ENCODE measurements at regions not wholly inside any gene's neighbourhood (a gene's known extent, or its start where the extent isn't known, plus 50 kb on each side); places are given as distances from the start of the nearest gene placed in this dataset.

DNA sequence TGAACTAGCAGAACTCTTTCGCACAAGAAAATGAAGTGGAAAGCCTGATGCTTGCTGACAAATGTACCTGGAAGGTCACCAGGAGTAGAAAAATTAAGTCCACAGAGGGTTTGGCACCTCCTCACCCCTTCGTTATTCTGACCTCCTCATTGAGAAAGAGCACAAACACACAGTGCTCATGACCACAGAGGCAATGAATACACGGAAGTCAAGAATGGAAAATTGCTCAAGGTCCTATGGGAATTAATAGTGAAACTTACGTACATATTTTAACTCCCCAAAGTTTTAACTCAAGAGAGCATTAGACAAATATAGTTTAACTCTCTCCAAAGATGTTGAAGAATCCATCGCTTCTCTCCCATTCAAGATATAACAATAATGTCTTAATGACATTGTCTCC is 83.6 kb upstream of the CAMK2D start:
- Histone ChIP-seq H3F3A (ENCODE audit: low read depth) (no peaks in the 10 kb centered on the region), H4K20me1 (ENCODE audit: insufficient read depth, low read length, poor library complexity, severe bottlenecking) (no peaks in the 10 kb centered on the region), H3K4me2 (ENCODE audit: low read depth, low read length, poor library complexity, severe bottlenecking) (no peak overlapping the region), H3K79me2 (ENCODE audit: insufficient read depth, low read length) (no peaks in the 10 kb centered on the region), H2AFZ (ENCODE audit: low read length) (no peak overlapping the region), H3K4me1 (ENCODE audit: insufficient read depth, low read length, poor library complexity, severe bottlenecking) (no peaks in the 10 kb centered on the region), H3K9me3 (ENCODE audit: insufficient read depth, low read depth, low read length) (no peaks in the 10 kb centered on the region), H3K36me3 (ENCODE audit: insufficient read depth, low read length) (no peaks in the 10 kb centered on the region), H3K27me3 (ENCODE audit: insufficient read depth, low read length, poor library complexity, severe bottlenecking) (no peaks in the 10 kb centered on the region), H3K4me3 (ENCODE audit: low read length, poor library complexity, severe bottlenecking) (no peak overlapping the region), H3K9me2 (replicated peaks; ENCODE audit: low read depth, low read length) (no peaks in the 10 kb centered on the region), H3K9ac (ENCODE audit: low read depth, low read length, poor library complexity, severe bottlenecking) (no peak overlapping the region)
- TF ChIP-seq, protein P1, sequence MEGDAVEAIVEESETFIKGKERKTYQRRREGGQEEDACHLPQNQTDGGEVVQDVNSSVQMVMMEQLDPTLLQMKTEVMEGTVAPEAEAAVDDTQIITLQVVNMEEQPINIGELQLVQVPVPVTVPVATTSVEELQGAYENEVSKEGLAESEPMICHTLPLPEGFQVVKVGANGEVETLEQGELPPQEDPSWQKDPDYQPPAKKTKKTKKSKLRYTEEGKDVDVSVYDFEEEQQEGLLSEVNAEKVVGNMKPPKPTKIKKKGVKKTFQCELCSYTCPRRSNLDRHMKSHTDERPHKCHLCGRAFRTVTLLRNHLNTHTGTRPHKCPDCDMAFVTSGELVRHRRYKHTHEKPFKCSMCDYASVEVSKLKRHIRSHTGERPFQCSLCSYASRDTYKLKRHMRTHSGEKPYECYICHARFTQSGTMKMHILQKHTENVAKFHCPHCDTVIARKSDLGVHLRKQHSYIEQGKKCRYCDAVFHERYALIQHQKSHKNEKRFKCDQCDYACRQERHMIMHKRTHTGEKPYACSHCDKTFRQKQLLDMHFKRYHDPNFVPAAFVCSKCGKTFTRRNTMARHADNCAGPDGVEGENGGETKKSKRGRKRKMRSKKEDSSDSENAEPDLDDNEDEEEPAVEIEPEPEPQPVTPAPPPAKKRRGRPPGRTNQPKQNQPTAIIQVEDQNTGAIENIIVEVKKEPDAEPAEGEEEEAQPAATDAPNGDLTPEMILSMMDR (conservative IDR thresholded peaks at IDR 0.05; ENCODE audit: low read length), result no peak
- no peak for TF ChIP-seq EZH2phosphoT487 (IDR thresholded peaks at IDR 0.05; ENCODE audit: borderline replicate concordance)

DNA sequence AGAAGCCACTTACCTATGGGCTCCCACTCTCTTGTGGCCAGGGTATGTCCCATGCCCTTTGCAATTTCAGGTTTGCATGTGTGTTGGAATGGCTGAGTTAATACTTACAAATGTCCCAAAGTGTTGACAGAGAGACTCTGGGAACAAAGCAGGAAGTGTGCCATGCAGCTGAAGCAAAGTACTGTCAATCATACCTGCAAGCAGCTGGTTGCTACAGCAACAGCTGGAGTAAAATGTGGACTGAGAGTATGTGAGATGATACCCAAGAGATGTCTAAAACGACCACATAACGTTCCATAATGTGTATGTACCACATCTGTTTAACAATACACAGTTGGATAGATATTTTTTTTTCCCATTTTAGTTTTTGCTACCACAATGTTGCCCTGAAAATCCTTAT is 82.8 kb upstream of the CAMK2D start:
- H3K9ac ChIP-seq (ENCODE audit: low read depth, low read length, poor library complexity, severe bottlenecking), result no peak overlapping the region
- no peak overlapping the region for H2AFZ ChIP-seq (ENCODE audit: low read length)
- H3K4me2 ChIP-seq (ENCODE audit: low read depth, low read length, poor library complexity, severe bottlenecking), result no peak overlapping the region
- H3K36me3 ChIP-seq (ENCODE audit: insufficient read depth, low read length), result no peaks in the 10 kb centered on the region
- no peaks in the 10 kb centered on the region for H3K9me3 ChIP-seq (ENCODE audit: insufficient read depth, low read depth, low read length)
- no peaks in the 10 kb centered on the region for H3K9me2 ChIP-seq (replicated peaks; ENCODE audit: low read depth, low read length)
- H3K79me2 ChIP-seq (ENCODE audit: insufficient read depth, low read length), result no peaks in the 10 kb centered on the region
- no peaks in the 10 kb centered on the region for H3F3A ChIP-seq (ENCODE audit: low read depth)
- no peaks in the 10 kb centered on the region for H4K20me1 ChIP-seq (ENCODE audit: insufficient read depth, low read length, poor library complexity, severe bottlenecking)
- TF ChIP-seq, protein P1 (conservative IDR thresholded peaks at IDR 0.05; ENCODE audit: low read length), result no peak
- no peak for TF ChIP-seq EZH2phosphoT487 (IDR thresholded peaks at IDR 0.05; ENCODE audit: borderline replicate concordance)
- H3K27me3 ChIP-seq (ENCODE audit: insufficient read depth, low read length, poor library complexity, severe bottlenecking), result no peaks in the 10 kb centered on the region
- no peaks in the 10 kb centered on the region for H3K4me1 ChIP-seq (ENCODE audit: insufficient read depth, low read length, poor library complexity, severe bottlenecking)
- no peak overlapping the region for H3K4me3 ChIP-seq (ENCODE audit: low read length, poor library complexity, severe bottlenecking)

DNA sequence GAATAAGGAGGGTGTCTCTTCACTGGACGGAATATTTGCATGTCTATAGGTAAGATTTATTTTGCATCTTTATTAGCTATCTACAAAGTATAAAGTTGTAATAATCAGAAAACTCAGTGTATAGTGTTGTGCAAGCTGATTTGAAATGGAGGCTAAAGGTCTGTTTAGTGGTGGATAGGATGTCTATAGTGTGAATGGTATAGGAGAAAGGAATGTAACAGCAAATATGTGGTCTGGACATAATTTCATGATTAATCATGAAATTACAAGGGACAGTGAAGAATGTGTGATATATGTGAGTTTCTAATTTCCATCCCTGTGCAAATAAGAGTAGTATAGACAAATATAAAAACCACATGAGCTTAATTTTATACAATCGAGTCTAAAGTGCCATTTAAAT is 79.3 kb upstream of the CAMK2D start:
- TF ChIP-seq EZH2phosphoT487 (IDR thresholded peaks at IDR 0.05; ENCODE audit: borderline replicate concordance), result no peak
- TF ChIP-seq, protein P1 (conservative IDR thresholded peaks at IDR 0.05; ENCODE audit: low read length), result no peak

More for the DNA sequence above, 79.3 kb upstream of the CAMK2D start:
- Histone ChIP-seq H2AFZ (ENCODE audit: low read length) (no peak overlapping the region), H3K9me2 (replicated peaks; ENCODE audit: low read depth, low read length) (no peaks in the 10 kb centered on the region), H3K9ac (ENCODE audit: low read depth, low read length, poor library complexity, severe bottlenecking) (no peak overlapping the region), H3K4me1 (ENCODE audit: insufficient read depth, low read length, poor library complexity, severe bottlenecking) (peaks cover 5% of the 10 kb centered on the region), H3K36me3 (ENCODE audit: insufficient read depth, low read length) (no peaks in the 10 kb centered on the region), H4K20me1 (ENCODE audit: insufficient read depth, low read length, poor library complexity, severe bottlenecking) (no peaks in the 10 kb centered on the region), H3K27me3 (ENCODE audit: insufficient read depth, low read length, poor library complexity, severe bottlenecking) (no peaks in the 10 kb centered on the region), H3K9me3 (ENCODE audit: insufficient read depth, low read depth, low read length) (no peaks in the 10 kb centered on the region), H3K4me2 (ENCODE audit: low read depth, low read length, poor library complexity, severe bottlenecking) (no peak overlapping the region), H3F3A (ENCODE audit: low read depth) (no peaks in the 10 kb centered on the region), H3K4me3 (ENCODE audit: low read length, poor library complexity, severe bottlenecking) (no peak overlapping the region), H3K79me2 (ENCODE audit: insufficient read depth, low read length) (no peaks in the 10 kb centered on the region)

All from Loucy (cell line).